HCT116 (cell line): ENCODE measurements at regions not wholly inside any gene's neighbourhood (a gene's known extent, or its start where the extent isn't known, plus 50 kb on each side); places are given as distances from the start of the nearest gene placed in this dataset.

Experiments
- EZH2phosphoT487 ChIP-seq: fragments of 200-600 bp; IDR thresholded peaks from 2 replicates; pipeline ENCODE4 v1.6.1; 2018; ENCODE audit warnings: antibody characterized with exemption, borderline replicate concordance
- TCF7L2 ChIP-seq: IDR thresholded peaks from 2 replicates; pipeline ENCODE4 v1.7.0; 2011; ENCODE audit warnings: borderline replicate concordance, inconsistent platforms; ENCODE audit not compliant: insufficient read depth, insufficient read length; ENCODE audit errors: extremely low read depth
- TF ChIP-seq, protein P1 (sequence below): IDR thresholded peaks from 2 replicates; pipeline ENCODE4 v1.6.1; 2012; ENCODE audit warnings: low read depth

- TF ChIP-seq, protein P1, sequence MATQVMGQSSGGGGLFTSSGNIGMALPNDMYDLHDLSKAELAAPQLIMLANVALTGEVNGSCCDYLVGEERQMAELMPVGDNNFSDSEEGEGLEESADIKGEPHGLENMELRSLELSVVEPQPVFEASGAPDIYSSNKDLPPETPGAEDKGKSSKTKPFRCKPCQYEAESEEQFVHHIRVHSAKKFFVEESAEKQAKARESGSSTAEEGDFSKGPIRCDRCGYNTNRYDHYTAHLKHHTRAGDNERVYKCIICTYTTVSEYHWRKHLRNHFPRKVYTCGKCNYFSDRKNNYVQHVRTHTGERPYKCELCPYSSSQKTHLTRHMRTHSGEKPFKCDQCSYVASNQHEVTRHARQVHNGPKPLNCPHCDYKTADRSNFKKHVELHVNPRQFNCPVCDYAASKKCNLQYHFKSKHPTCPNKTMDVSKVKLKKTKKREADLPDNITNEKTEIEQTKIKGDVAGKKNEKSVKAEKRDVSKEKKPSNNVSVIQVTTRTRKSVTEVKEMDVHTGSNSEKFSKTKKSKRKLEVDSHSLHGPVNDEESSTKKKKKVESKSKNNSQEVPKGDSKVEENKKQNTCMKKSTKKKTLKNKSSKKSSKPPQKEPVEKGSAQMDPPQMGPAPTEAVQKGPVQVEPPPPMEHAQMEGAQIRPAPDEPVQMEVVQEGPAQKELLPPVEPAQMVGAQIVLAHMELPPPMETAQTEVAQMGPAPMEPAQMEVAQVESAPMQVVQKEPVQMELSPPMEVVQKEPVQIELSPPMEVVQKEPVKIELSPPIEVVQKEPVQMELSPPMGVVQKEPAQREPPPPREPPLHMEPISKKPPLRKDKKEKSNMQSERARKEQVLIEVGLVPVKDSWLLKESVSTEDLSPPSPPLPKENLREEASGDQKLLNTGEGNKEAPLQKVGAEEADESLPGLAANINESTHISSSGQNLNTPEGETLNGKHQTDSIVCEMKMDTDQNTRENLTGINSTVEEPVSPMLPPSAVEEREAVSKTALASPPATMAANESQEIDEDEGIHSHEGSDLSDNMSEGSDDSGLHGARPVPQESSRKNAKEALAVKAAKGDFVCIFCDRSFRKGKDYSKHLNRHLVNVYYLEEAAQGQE, result no peak
- no peak for TF ChIP-seq EZH2phosphoT487
- no peak for TF ChIP-seq TCF7L2
Observed at GRCh38 chr14:84129941-84130340, 1400.0 kb upstream of the FLRT2 start.
